AG09319 (cell line): ENCODE measurements at regions not wholly inside any gene's neighbourhood (a gene's known extent, or its start where the extent isn't known, plus 50 kb on each side); places are given as distances from the start of the nearest gene placed in this dataset.
"Not testable (repeated sequence)": the region's sequence is repeated elsewhere in the genome, so short reads cannot be mapped to it uniquely, and the experiment has no call there.

Experiments used
- DNase-seq: peaks from one replicate; pipeline ENCODE4 v3.0.0-alpha.2; 2010; ENCODE audit warnings: low read depth; ENCODE audit errors: extremely low read depth
- CTCF ChIP-seq: IDR thresholded peaks from 2 replicates; pipeline ENCODE4 v1.5.1; 2011; ENCODE audit warnings: low read depth, mild to moderate bottlenecking, inconsistent platforms, low read length, moderate library complexity

- DNase-seq = no peak
- TF ChIP-seq CTCF = no peak
Measured at GRCh38 chr5:173487300-173487699, 129.2 kb downstream of the BOD1 start.

- DNase-seq = no peak
- TF ChIP-seq CTCF = no peak
Measured at GRCh38 chr5:173486355-173487225, 129.9 kb downstream of the BOD1 start.

GRCh38 chr5:173484569-173484968 is 131.9 kb downstream of the BOD1 start:
- DNase-seq = no peak
- TF ChIP-seq CTCF = no peak

GRCh38 chr5:173483599-173483998 is 132.9 kb downstream of the BOD1 start:
- DNase-seq = not testable (repeated sequence)

GRCh38 chr5:173483160-173483559 is 133.3 kb downstream of the BOD1 start:
- TF ChIP-seq CTCF = no peak
- DNase-seq = no peak

- no peak for DNase-seq
- no peak for TF ChIP-seq CTCF
Measured at GRCh38 chr5:173481821-173482220, 134.6 kb downstream of the BOD1 start.

- no peak for TF ChIP-seq CTCF
- no peak for DNase-seq
Measured at GRCh38 chr5:173480896-173481295, 135.6 kb downstream of the BOD1 start.

GRCh38 chr5:173479711-173480110 is 136.7 kb downstream of the BOD1 start:
- no peak for DNase-seq
- TF ChIP-seq CTCF = no peak
